Osteocyte (in vitro differentiated cells): ENCODE measurements at regions not wholly inside any gene's neighbourhood (a gene's known extent, or its start where the extent isn't known, plus 50 kb on each side); places are given as distances from the start of the nearest gene placed in this dataset.

Experiments used
- DNase-seq: peaks from one replicate; pipeline ENCODE4 v3.0.0; 2021; ENCODE audit warnings: mixed read lengths; ENCODE audit not compliant: unreplicated experiment; ENCODE audit errors: extremely low spot score
- H3K27ac Mint-ChIP-seq: one replicate; pipeline ENCODE4 v1.8.0; 2021; ENCODE audit warnings: mild to moderate bottlenecking, mixed read lengths; ENCODE audit not compliant: unreplicated experiment
- H3K27me3 Mint-ChIP-seq: one replicate; pipeline ENCODE4 v1.8.0; 2021; ENCODE audit warnings: mixed read lengths; ENCODE audit not compliant: unreplicated experiment
- H3K36me3 Mint-ChIP-seq: one replicate; pipeline ENCODE4 v1.8.0; 2021; ENCODE audit warnings: mixed read lengths; ENCODE audit not compliant: unreplicated experiment
- H3K4me1 Mint-ChIP-seq: one replicate; pipeline ENCODE4 v1.8.0; 2021; ENCODE audit warnings: mixed read lengths; ENCODE audit not compliant: unreplicated experiment
- H3K4me3 Mint-ChIP-seq: one replicate; pipeline ENCODE4 v1.8.0; 2021; ENCODE audit warnings: mild to moderate bottlenecking, moderate library complexity, mixed read lengths; ENCODE audit not compliant: unreplicated experiment
- H3K9me3 Mint-ChIP-seq: one replicate; pipeline ENCODE4 v1.8.0; 2021; ENCODE audit warnings: mixed read lengths; ENCODE audit not compliant: unreplicated experiment
- CTCF ChIP-seq: fragments of 200-600 bp; sonication (generic); IDR thresholded peaks from 2 replicates; pipeline ENCODE4 v1.5.0; 2021; ENCODE audit warnings: antibody characterized with exemption, mild to moderate bottlenecking, moderate library complexity

- Mint-ChIP-seq H3K27me3 (peaks cover 18% of the 10 kb centered on the region), H3K27ac (no peak overlapping the region), H3K4me1 (peaks cover 18% of the 10 kb centered on the region), H3K36me3 (no peaks in the 10 kb centered on the region), H3K4me3 (no peak overlapping the region), H3K9me3 (no peaks in the 10 kb centered on the region)
- TF ChIP-seq CTCF = no peak
- no peak for DNase-seq
These were observed 681.8 kb downstream of the SLC4A3 start for GRCh38 chr2:220309215-220309614.

- peaks cover 18% of the 10 kb centered on the region for H3K27me3 Mint-ChIP-seq
- DNase-seq = no peak
- H3K4me1 Mint-ChIP-seq = peaks cover 18% of the 10 kb centered on the region
- no peaks in the 10 kb centered on the region for H3K36me3 Mint-ChIP-seq
- no peak overlapping the region for H3K4me3 Mint-ChIP-seq
- peaks cover 6% of the 10 kb centered on the region for H3K9me3 Mint-ChIP-seq
- no peak for TF ChIP-seq CTCF
- H3K27ac Mint-ChIP-seq = no peak overlapping the region
These were observed 683.0 kb downstream of the SLC4A3 start for GRCh38 chr2:220310451-220310861.

GRCh38 chr2:220315098-220315823 is 687.8 kb downstream of the SLC4A3 start:
- no peak for DNase-seq
- H3K27ac Mint-ChIP-seq = no peak overlapping the region

GRCh38 chr2:220318037-220318436 is 690.6 kb downstream of the SLC4A3 start:
- H3K27me3 Mint-ChIP-seq = no peaks in the 10 kb centered on the region
- no peaks in the 10 kb centered on the region for H3K36me3 Mint-ChIP-seq
- H3K4me1 Mint-ChIP-seq = peaks cover 7% of the 10 kb centered on the region
- TF ChIP-seq CTCF = no peak
- DNase-seq = no peak
- H3K4me3 Mint-ChIP-seq = no peak overlapping the region
- peaks cover 6% of the 10 kb centered on the region for H3K9me3 Mint-ChIP-seq
- H3K27ac Mint-ChIP-seq = no peak overlapping the region

More at GRCh38 chr2:220315098-220315823, 687.8 kb downstream of the SLC4A3 start:
- Mint-ChIP-seq H3K4me1 (peaks cover 14% of the 10 kb centered on the region), H3K9me3 (peaks cover 6% of the 10 kb centered on the region), H3K36me3 (no peaks in the 10 kb centered on the region), H3K27me3 (peaks cover 11% of the 10 kb centered on the region), H3K4me3 (no peak overlapping the region)
- no peak for TF ChIP-seq CTCF

GRCh38 chr2:220318508-220318907 is 691.1 kb downstream of the SLC4A3 start:
- Mint-ChIP-seq H3K4me1 (peaks cover 7% of the 10 kb centered on the region), H3K9me3 (peaks cover 6% of the 10 kb centered on the region), H3K27me3 (no peaks in the 10 kb centered on the region), H3K27ac (no peak overlapping the region), H3K36me3 (no peaks in the 10 kb centered on the region), H3K4me3 (no peak overlapping the region)
- TF ChIP-seq CTCF = no peak
- no peak for DNase-seq
